Activated T-helper 2 cell treated with anti-CD3 and anti-CD28 coated beads, Interferon-gamma antibody, Interleukin-2, Interleukin-4, amounts not matched to agents 10 μg/mL and 5 μg/mL and 100 μg/mL, durations not matched to agents 14 hours and 24 hours and 36 hours (primary cell): ENCODE measurements at regions not wholly inside any gene's neighbourhood (a gene's known extent, or its start where the extent isn't known, plus 50 kb on each side); places are given as distances from the start of the nearest gene placed in this dataset.
"Not testable (repeated sequence)": the region's sequence is repeated elsewhere in the genome, so short reads cannot be mapped to it uniquely, and the experiment has no call there.

Source experiments
- DNase-seq: peaks from one replicate; pipeline ENCODE4 v3.0.0; 2021; ENCODE audit warnings: low spot score
- H3K27ac Mint-ChIP-seq: one replicate; pipeline ENCODE4 v1.8.0; 2021; ENCODE audit warnings: mixed read lengths
- H3K27me3 Mint-ChIP-seq: one replicate; pipeline ENCODE4 v1.8.0; 2021; ENCODE audit warnings: low read depth, mixed read lengths
- H3K36me3 Mint-ChIP-seq: one replicate; pipeline ENCODE4 v1.8.0; 2021; ENCODE audit warnings: low read depth, mixed read lengths
- H3K4me1 Mint-ChIP-seq: one replicate; pipeline ENCODE4 v1.8.0; 2021; ENCODE audit warnings: low read depth, mixed read lengths
- H3K4me3 Mint-ChIP-seq: one replicate; pipeline ENCODE4 v1.8.0; 2021; ENCODE audit warnings: low read depth, mild to moderate bottlenecking, moderate library complexity, mixed read lengths
- H3K9me3 Mint-ChIP-seq: one replicate; pipeline ENCODE4 v1.8.0; 2021; ENCODE audit warnings: mixed read lengths
- intact Hi-C: fragments of 100-400 bp; cut with micrococcal nuclease; formaldehyde crosslinking; loops from one replicate; pipeline ENCODE4 v1.15.1; 2023

GRCh38 chr2:21194147-21194546 is 70.4 kb downstream of the TDRD15 start:
- Mint-ChIP-seq H3K9me3 (no peaks in the 10 kb centered on the region), H3K4me1 (no peaks in the 10 kb centered on the region), H3K27me3 (no peaks in the 10 kb centered on the region), H3K27ac (no peak overlapping the region), H3K4me3 (no peak overlapping the region), H3K36me3 (no peaks in the 10 kb centered on the region)
- no peak for DNase-seq
- intact Hi-C loops: no loop called here

- no peak overlapping the region for H3K27ac Mint-ChIP-seq
- no peaks in the 10 kb centered on the region for H3K9me3 Mint-ChIP-seq
- intact Hi-C loops: no loop called here
- H3K4me3 Mint-ChIP-seq: no peak overlapping the region
- H3K27me3 Mint-ChIP-seq: no peaks in the 10 kb centered on the region
- DNase-seq: no peak
- H3K4me1 Mint-ChIP-seq: no peaks in the 10 kb centered on the region
- no peaks in the 10 kb centered on the region for H3K36me3 Mint-ChIP-seq
Measured at GRCh38 chr2:21194858-21195271, 71.1 kb downstream of the TDRD15 start.

- Mint-ChIP-seq H3K9me3 (no peaks in the 10 kb centered on the region), H3K4me1 (no peaks in the 10 kb centered on the region), H3K36me3 (no peaks in the 10 kb centered on the region), H3K27me3 (no peaks in the 10 kb centered on the region), H3K27ac (no peak overlapping the region), H3K4me3 (no peak overlapping the region)
- DNase-seq: no peak
- intact Hi-C loops: no loop called here
Measured at GRCh38 chr2:21195326-21195725, 71.6 kb downstream of the TDRD15 start.

DNA sequence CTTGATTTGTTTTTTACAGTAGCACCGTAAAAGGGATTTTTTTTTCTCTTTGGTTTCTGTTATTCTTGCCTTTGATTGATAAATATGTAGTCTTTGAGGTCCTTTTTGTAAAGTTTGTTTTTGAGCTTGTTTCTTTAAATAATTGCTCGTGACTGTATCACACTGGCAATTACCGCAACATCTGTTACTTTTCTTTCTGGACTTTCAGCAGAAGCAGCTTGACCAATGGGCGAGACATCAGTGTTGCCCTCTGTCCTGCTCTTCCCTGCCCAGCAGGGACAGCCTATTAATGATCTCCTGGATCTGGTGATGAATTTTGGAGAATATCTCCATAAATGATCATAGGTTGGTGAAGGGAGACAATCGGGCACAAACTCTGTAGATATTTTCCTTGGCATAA is 74.9 kb downstream of the TDRD15 start:
- intact Hi-C loops: no loop called here
- no peaks in the 10 kb centered on the region for H3K4me1 Mint-ChIP-seq
- H3K27ac Mint-ChIP-seq: no peak overlapping the region
- DNase-seq: no peak
- H3K27me3 Mint-ChIP-seq: no peaks in the 10 kb centered on the region
- H3K36me3 Mint-ChIP-seq: no peaks in the 10 kb centered on the region
- no peaks in the 10 kb centered on the region for H3K9me3 Mint-ChIP-seq
- no peak overlapping the region for H3K4me3 Mint-ChIP-seq

DNA sequence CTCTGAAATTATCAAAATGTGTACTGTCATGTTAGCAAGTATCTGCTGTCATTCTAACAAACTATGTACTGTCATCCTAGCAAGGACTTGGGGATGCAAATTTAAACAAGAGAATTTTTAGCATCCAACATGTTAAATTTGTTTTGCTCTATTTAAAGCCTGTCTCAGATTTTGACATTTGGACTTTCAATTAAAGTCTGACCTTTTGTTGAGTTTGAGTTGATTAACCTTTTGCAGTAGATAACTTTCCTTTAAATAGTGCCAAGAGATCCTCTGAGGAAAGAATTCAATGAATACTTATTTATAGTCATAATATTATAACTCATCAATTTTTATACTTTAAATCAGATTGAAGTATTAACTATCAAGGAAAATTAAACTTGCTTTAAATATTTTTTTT is 80.2 kb downstream of the TDRD15 start:
- Mint-ChIP-seq H3K4me1 (no peaks in the 10 kb centered on the region), H3K27me3 (no peaks in the 10 kb centered on the region), H3K9me3 (no peaks in the 10 kb centered on the region), H3K36me3 (no peaks in the 10 kb centered on the region), H3K27ac (no peak overlapping the region), H3K4me3 (no peak overlapping the region)
- no peak for DNase-seq
- intact Hi-C loops: no loop called here

GRCh38 chr2:21214085-21214484 is 90.3 kb downstream of the TDRD15 start:
- H3K4me1 Mint-ChIP-seq, H3K9me3 Mint-ChIP-seq, DNase-seq, H3K36me3 Mint-ChIP-seq, H3K27me3 Mint-ChIP-seq, H3K4me3 Mint-ChIP-seq, H3K27ac Mint-ChIP-seq, intact Hi-C loops: not testable (repeated sequence)

DNA sequence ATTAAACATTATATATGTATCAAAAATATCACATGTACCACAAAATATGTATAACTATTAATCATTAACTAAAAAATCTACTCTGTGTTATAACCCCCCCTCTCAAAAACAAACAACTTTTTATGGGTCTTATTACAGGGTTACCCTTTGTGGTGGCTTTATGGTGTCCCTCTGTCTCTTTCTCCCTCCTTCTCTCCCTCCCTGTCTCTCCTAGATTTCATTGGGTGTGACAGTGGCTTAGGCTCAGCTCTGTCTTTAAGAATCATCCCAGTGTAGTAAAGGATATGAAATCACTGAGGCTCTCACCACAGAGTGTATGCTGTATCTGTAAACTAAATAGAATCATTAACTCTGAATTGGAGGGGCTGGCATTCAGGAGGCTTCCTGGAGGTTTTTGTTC is 93.7 kb downstream of the TDRD15 start:
- Mint-ChIP-seq H3K4me1 (no peaks in the 10 kb centered on the region), H3K9me3 (peaks cover 5% of the 10 kb centered on the region), H3K36me3 (no peaks in the 10 kb centered on the region), H3K27ac (no peak overlapping the region), H3K27me3 (no peaks in the 10 kb centered on the region), H3K4me3 (no peak overlapping the region)
- intact Hi-C loops: no loop called here
- no peak for DNase-seq

DNA sequence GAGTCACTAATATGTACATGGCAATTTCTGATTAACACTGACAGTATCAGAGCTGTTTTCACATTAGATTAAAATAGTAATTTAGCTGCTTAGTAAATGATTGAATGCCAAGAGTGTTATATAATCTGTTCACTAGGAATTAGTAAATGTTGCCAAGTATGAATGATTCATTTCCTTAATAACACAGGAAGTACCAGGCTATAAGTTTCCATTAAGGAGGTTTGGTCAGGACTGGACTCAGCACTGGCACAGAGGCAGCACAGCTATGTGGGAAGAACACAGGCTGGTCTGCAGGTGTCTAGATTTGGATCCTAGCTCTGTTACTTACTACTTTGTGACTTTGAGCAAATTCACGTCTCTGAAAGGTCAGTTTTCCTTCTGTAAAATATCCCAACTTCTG is 97.2 kb downstream of the TDRD15 start:
- Mint-ChIP-seq H3K4me1 (no peaks in the 10 kb centered on the region), H3K36me3 (no peaks in the 10 kb centered on the region), H3K27me3 (no peaks in the 10 kb centered on the region), H3K4me3 (no peak overlapping the region), H3K27ac (no peak overlapping the region), H3K9me3 (peaks cover 4% of the 10 kb centered on the region)
- DNase-seq: no peak
- intact Hi-C loops: no loop called here

DNA sequence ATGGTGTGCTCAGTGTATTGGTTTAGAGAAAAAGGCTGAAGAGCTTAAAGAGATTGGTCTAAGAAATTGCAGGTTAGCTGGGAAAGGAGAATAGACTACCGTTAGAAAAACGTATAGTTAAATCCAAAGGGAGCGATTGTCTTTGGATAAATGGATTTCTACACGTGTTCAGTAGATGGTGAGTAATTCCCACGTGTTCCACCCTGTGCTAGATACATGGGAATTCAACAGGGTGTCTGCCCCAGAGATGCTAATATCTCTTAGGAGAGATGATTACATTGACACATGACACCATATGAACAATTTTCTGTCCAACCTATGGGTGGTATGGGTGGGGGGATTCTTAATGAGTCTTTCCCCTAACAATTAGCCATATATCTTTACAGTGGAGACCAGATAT is 99.8 kb downstream of the TDRD15 start:
- no peaks in the 10 kb centered on the region for H3K36me3 Mint-ChIP-seq
- H3K4me1 Mint-ChIP-seq: no peaks in the 10 kb centered on the region
- no peak overlapping the region for H3K4me3 Mint-ChIP-seq
- no peaks in the 10 kb centered on the region for H3K9me3 Mint-ChIP-seq
- intact Hi-C loops: no loop called here
- H3K27ac Mint-ChIP-seq: no peak overlapping the region
- DNase-seq: no peak
- no peaks in the 10 kb centered on the region for H3K27me3 Mint-ChIP-seq

- Mint-ChIP-seq H3K9me3 (no peaks in the 10 kb centered on the region), H3K4me1 (no peaks in the 10 kb centered on the region), H3K27me3 (no peaks in the 10 kb centered on the region), H3K27ac (no peak overlapping the region), H3K4me3 (no peak overlapping the region), H3K36me3 (no peaks in the 10 kb centered on the region)
- DNase-seq: no peak
- intact Hi-C loops: no loop called here
Measured at GRCh38 chr2:21228041-21228895, 104.5 kb downstream of the TDRD15 start.

DNA sequence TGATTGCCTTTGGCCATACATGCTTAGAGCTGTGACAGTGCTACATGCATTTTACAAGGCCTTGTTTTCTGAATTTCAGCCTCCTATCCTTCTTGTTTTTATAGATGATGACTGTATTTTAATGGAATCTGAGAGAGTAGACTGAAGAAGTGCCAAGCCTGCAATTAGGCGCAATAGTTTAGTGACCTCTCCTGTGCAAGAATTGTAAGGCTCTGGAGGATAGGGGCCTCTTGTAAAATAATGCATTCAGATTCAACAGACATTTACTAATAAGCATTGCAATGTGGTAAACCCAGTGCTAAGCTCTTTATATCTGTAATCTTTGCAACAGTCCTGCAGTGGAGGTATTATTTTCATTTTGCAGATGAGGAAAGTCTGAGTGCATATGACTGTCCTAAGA is 105.5 kb downstream of the TDRD15 start:
- intact Hi-C loops: no loop called here
- Mint-ChIP-seq H3K9me3 (no peaks in the 10 kb centered on the region), H3K4me3 (no peak overlapping the region), H3K27ac (no peak overlapping the region), H3K27me3 (no peaks in the 10 kb centered on the region), H3K36me3 (no peaks in the 10 kb centered on the region), H3K4me1 (no peaks in the 10 kb centered on the region)
- DNase-seq: no peak

DNA sequence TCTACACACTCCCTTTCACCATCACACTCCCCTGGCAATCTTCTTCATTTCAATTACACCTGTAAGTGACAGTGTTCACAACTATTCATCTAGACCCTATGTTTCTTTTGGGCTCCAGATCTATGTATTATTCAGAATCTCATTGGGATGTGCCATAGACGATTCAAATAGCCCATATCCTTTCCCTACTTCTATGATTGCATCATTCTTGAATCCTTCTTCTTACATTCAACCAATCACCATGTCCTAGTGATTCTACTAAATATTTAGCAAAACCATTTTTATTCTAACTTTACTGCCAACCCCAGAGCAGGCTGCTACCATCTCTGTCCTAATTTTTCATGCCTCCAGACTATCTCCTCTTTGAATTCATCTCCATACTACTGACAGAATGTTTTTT is 106.4 kb downstream of the TDRD15 start:
- H3K4me1 Mint-ChIP-seq: no peaks in the 10 kb centered on the region
- intact Hi-C loops: no loop called here
- H3K27ac Mint-ChIP-seq: no peak overlapping the region
- H3K27me3 Mint-ChIP-seq: no peaks in the 10 kb centered on the region
- no peak for DNase-seq
- H3K9me3 Mint-ChIP-seq: no peaks in the 10 kb centered on the region
- H3K36me3 Mint-ChIP-seq: no peaks in the 10 kb centered on the region
- H3K4me3 Mint-ChIP-seq: no peak overlapping the region

GRCh38 chr2:21231985-21232384 is 108.2 kb downstream of the TDRD15 start:
- no peaks in the 10 kb centered on the region for H3K36me3 Mint-ChIP-seq
- H3K27me3 Mint-ChIP-seq: no peaks in the 10 kb centered on the region
- intact Hi-C loops: no loop called here
- no peak overlapping the region for H3K4me3 Mint-ChIP-seq
- no peak for DNase-seq
- H3K27ac Mint-ChIP-seq: no peak overlapping the region
- no peaks in the 10 kb centered on the region for H3K9me3 Mint-ChIP-seq
- H3K4me1 Mint-ChIP-seq: no peaks in the 10 kb centered on the region

GRCh38 chr2:21233194-21233593 is 109.4 kb downstream of the TDRD15 start:
- no peaks in the 10 kb centered on the region for H3K27me3 Mint-ChIP-seq
- H3K36me3 Mint-ChIP-seq: no peaks in the 10 kb centered on the region
- intact Hi-C loops: no loop called here

More at GRCh38 chr2:21233194-21233593, 109.4 kb downstream of the TDRD15 start:
- Mint-ChIP-seq H3K9me3 (no peaks in the 10 kb centered on the region), H3K4me1 (no peaks in the 10 kb centered on the region), H3K4me3 (no peak overlapping the region), H3K27ac (no peak overlapping the region)
- DNase-seq: no peak
